ENCODE measurements at regions not wholly inside any gene's neighbourhood (a gene's known extent, or its start where the extent isn't known, plus 50 kb on each side); places are given as distances from the start of the nearest gene placed in this dataset.
"Not testable (repeated sequence)": the region's sequence is repeated elsewhere in the genome, so short reads cannot be mapped to it uniquely, and the experiment has no call there.

GRCh38 chr4:130736436-130737185 lies 1640.7 kb downstream of the C4orf33 start:
- TF ChIP-seq, protein P1, sequence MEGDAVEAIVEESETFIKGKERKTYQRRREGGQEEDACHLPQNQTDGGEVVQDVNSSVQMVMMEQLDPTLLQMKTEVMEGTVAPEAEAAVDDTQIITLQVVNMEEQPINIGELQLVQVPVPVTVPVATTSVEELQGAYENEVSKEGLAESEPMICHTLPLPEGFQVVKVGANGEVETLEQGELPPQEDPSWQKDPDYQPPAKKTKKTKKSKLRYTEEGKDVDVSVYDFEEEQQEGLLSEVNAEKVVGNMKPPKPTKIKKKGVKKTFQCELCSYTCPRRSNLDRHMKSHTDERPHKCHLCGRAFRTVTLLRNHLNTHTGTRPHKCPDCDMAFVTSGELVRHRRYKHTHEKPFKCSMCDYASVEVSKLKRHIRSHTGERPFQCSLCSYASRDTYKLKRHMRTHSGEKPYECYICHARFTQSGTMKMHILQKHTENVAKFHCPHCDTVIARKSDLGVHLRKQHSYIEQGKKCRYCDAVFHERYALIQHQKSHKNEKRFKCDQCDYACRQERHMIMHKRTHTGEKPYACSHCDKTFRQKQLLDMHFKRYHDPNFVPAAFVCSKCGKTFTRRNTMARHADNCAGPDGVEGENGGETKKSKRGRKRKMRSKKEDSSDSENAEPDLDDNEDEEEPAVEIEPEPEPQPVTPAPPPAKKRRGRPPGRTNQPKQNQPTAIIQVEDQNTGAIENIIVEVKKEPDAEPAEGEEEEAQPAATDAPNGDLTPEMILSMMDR (conservative IDR thresholded peaks at IDR 0.05; ENCODE audit: low read depth, low read length), result no peak
- DNase-seq (ENCODE audit: low read depth), result no peak
- H3K4me3 ChIP-seq (ENCODE audit: low read depth, low read length), result no peak overlapping the region

- H3K4me3 ChIP-seq (ENCODE audit: low read depth, low read length), result no peak overlapping the region
- no peak for DNase-seq (ENCODE audit: low read depth)
- TF ChIP-seq, protein P1 (conservative IDR thresholded peaks at IDR 0.05; ENCODE audit: low read depth, low read length), result no peak
These were observed 1642.3 kb downstream of the C4orf33 start for GRCh38 chr4:130738233-130738632.

- TF ChIP-seq, protein P1 (conservative IDR thresholded peaks at IDR 0.05; ENCODE audit: low read depth, low read length), result peak; percentile 36
- H3K4me3 ChIP-seq (ENCODE audit: low read depth, low read length), result no peak overlapping the region
- DNase-seq (ENCODE audit: low read depth), result peak; percentile 25
These were observed 1651.9 kb downstream of the C4orf33 start for GRCh38 chr4:130747842-130748241.

GRCh38 chr4:130753926-130754325 lies 1658.0 kb downstream of the C4orf33 start:
- TF ChIP-seq, protein P1 (conservative IDR thresholded peaks at IDR 0.05; ENCODE audit: low read depth, low read length), result no peak
- no peak overlapping the region for H3K4me3 ChIP-seq (ENCODE audit: low read depth, low read length)
- no peak for DNase-seq (ENCODE audit: low read depth)

DNA sequence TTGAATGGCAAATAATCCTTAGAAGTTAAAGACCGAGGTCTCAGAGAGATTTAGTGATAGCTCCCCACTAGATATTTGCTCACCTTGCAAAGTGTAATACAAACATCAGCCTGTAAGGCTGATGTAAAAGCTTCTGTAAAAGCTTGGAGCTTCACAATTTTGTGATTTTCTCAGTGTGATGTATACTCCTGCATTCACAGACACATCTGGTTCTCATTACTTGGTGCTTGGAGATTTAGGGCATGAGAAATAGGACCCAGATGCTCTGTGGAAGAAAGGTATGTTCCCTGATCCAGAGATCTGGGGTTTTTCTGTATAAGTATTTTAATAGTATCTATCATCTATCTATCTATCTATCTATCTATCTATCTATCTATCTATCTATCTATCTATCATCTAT lies 1664.3 kb downstream of the C4orf33 start:
- DNase-seq (ENCODE audit: low read depth), result no peak
- no peak overlapping the region for H3K4me3 ChIP-seq (ENCODE audit: low read depth, low read length)
- TF ChIP-seq, protein P1 (conservative IDR thresholded peaks at IDR 0.05; ENCODE audit: low read depth, low read length), result no peak

- DNase-seq (ENCODE audit: low read depth), result not testable (repeated sequence)
These were observed 1671.4 kb downstream of the C4orf33 start for GRCh38 chr4:130767384-130767783.

GRCh38 chr4:130772966-130773365 lies 1677.0 kb downstream of the C4orf33 start:
- DNase-seq (ENCODE audit: low read depth); H3K4me3 ChIP-seq (ENCODE audit: low read depth, low read length): not testable (repeated sequence)

More at GRCh38 chr4:130767384-130767783, 1671.4 kb downstream of the C4orf33 start:
- not testable (repeated sequence) for H3K4me3 ChIP-seq (ENCODE audit: low read depth, low read length)

- H3K4me3 ChIP-seq (ENCODE audit: low read depth, low read length), result no peak overlapping the region
- TF ChIP-seq, protein P1 (conservative IDR thresholded peaks at IDR 0.05; ENCODE audit: low read depth, low read length), result peak; percentile 69
- peak; percentile 35 for DNase-seq (ENCODE audit: low read depth)
These were observed 1712.5 kb downstream of the C4orf33 start for GRCh38 chr4:130808492-130808891.

Measured in choroid plexus epithelial cell (primary cell).